Right cardiac atrium (tissue), 5 donors: ENCODE measurements at regions not wholly inside any gene's neighbourhood (a gene's known extent, or its start where the extent isn't known, plus 50 kb on each side); places are given as distances from the start of the nearest gene placed in this dataset.
A peak's percentile ranks its signal among the peaks of the same experiment; 100 is the strongest.

Experiments used
- ATAC-seq, 2 donors: fragments of 200-7000 bp; cut with Tn5 transposase; one replicate each; pipeline versions ENCODE4 v1.8.0 to v1.9.1; 2020; ENCODE audit warnings: moderate library complexity in 2 of 2, mild to moderate bottlenecking in 1 of 2
- DNase-seq, 3 donors: peaks; one replicate each; pipeline ENCODE4 v3.0.0-alpha.2; 2020
- H3K27ac ChIP-seq: one replicate; pipeline ENCODE4 v1.5.1; 2013; ENCODE audit warnings: mild to moderate bottlenecking, low read length, control low read depth, moderate library complexity
- H3K27me3 ChIP-seq: one replicate; pipeline ENCODE4 v1.6.1; 2013; ENCODE audit not compliant: control insufficient read depth, insufficient read depth
- H3K4me1 ChIP-seq: one replicate; pipeline ENCODE4 v1.6.1; 2013; ENCODE audit warnings: low read length; ENCODE audit not compliant: control insufficient read depth, insufficient read depth
- H3K4me3 ChIP-seq: one replicate; pipeline ENCODE4 v1.5.1; 2013; ENCODE audit warnings: low read length, control low read depth
- H3K9me3 ChIP-seq: one replicate; pipeline ENCODE4 v1.6.1; 2013; ENCODE audit warnings: low read length; ENCODE audit not compliant: control insufficient read depth
- WGBS: extraction: QIAGEN DNeasy Blood & Tissue Kit; methylation state at CpG from one replicate; pipeline ENCODE4 v1.1.7; 2013; 5-methylcytosine and 5-hydroxymethylcytosine counted together
- intact Hi-C, 4 donors: fragments of 100-400 bp; cut with DNase I; formaldehyde crosslinking; loops; one replicate each; pipeline versions ENCODE4 v1.11.0 to v1.14.0; 2022 to 2023
- donor health status: healthy with polysubstance abuse.
- donor health status: DM: no; HTN: yes; CAD: no.
- donor health status: DM: no; HTN: no; CAD: no.
- donor health status: DM: no; HTN: yes; CAD: no; lungs with severe emphysema.
- donor health status: DM: yes; HTN: yes; CAD: no.

GRCh38 chr22:48643066-48643731 is 1184.5 kb downstream of the BRD1 start:
- H3K27me3 ChIP-seq = no peaks in the 10 kb centered on the region
- peak in 2 of 3 donors; percentile 20 to 33 for DNase-seq
- intact Hi-C loops = no loop called here
- no peaks in the 10 kb centered on the region for H3K9me3 ChIP-seq
- ATAC-seq = no peak
- no peak overlapping the region for H3K27ac ChIP-seq
- WGBS = 92% methylated on average over 23 of the region's 23 CpGs
- H3K4me3 ChIP-seq = no peak overlapping the region
- no peaks in the 10 kb centered on the region for H3K4me1 ChIP-seq

GRCh38 chr22:48642550-48642949 is 1185.1 kb downstream of the BRD1 start:
- DNase-seq (peak in 2 of 3 donors; percentile 23 to 25), ATAC-seq (no peak)
- H3K4me1 ChIP-seq = no peaks in the 10 kb centered on the region
- no peak overlapping the region for H3K4me3 ChIP-seq
- no peaks in the 10 kb centered on the region for H3K27me3 ChIP-seq
- intact Hi-C loops = no loop called here
- no peaks in the 10 kb centered on the region for H3K9me3 ChIP-seq
- no peak overlapping the region for H3K27ac ChIP-seq
- 85% methylated on average over 6 of the region's 6 CpGs for whole genome bisulfite sequencing

GRCh38 chr22:48641906-48642475 is 1185.7 kb downstream of the BRD1 start:
- no peak overlapping the region for H3K27ac ChIP-seq
- WGBS = 82% methylated on average over 14 of the region's 14 CpGs
- H3K27me3 ChIP-seq = no peaks in the 10 kb centered on the region
- H3K4me1 ChIP-seq = no peaks in the 10 kb centered on the region
- no peak overlapping the region for H3K4me3 ChIP-seq
- ATAC-seq (no peak), DNase-seq (peak in 2 of 3 donors; percentile 24 to 43)
- intact Hi-C loops = no loop called here
- H3K9me3 ChIP-seq = no peaks in the 10 kb centered on the region

- H3K4me1 ChIP-seq = no peaks in the 10 kb centered on the region
- DNase-seq = peak in 2 of 3 donors; percentile 37 to 45
- WGBS = 61% methylated on average over 33 of the region's 33 CpGs
- intact Hi-C loops = no loop called here
- no peak overlapping the region for H3K4me3 ChIP-seq
- no peaks in the 10 kb centered on the region for H3K27me3 ChIP-seq
- H3K9me3 ChIP-seq = no peaks in the 10 kb centered on the region
- ATAC-seq = no peak
- no peak overlapping the region for H3K27ac ChIP-seq
Measured at GRCh38 chr22:48640890-48641841, 1186.5 kb downstream of the BRD1 start.

- H3K27ac ChIP-seq = no peak overlapping the region
- WGBS = 78% methylated on average over 26 of the region's 26 CpGs
- peak in 2 of 3 donors; percentile 24 to 49 for DNase-seq
Measured at GRCh38 chr22:48639896-48640748, 1187.6 kb downstream of the BRD1 start.

GRCh38 chr22:48639021-48639795 is 1188.5 kb downstream of the BRD1 start:
- DNase-seq (peak in 2 of 3 donors; percentile 32 to 33), ATAC-seq (no peak)
- no peaks in the 10 kb centered on the region for H3K9me3 ChIP-seq
- intact Hi-C loops = no loop called here
- no peak overlapping the region for H3K27ac ChIP-seq
- no peak overlapping the region for H3K4me3 ChIP-seq
- H3K4me1 ChIP-seq = no peaks in the 10 kb centered on the region
- WGBS = 84% methylated on average over 19 of the region's 19 CpGs
- H3K27me3 ChIP-seq = no peaks in the 10 kb centered on the region

More at GRCh38 chr22:48639896-48640748, 1187.6 kb downstream of the BRD1 start:
- intact Hi-C loops = no loop called here
- no peaks in the 10 kb centered on the region for H3K27me3 ChIP-seq
- no peak for ATAC-seq
- no peaks in the 10 kb centered on the region for H3K9me3 ChIP-seq
- no peaks in the 10 kb centered on the region for H3K4me1 ChIP-seq
- no peak overlapping the region for H3K4me3 ChIP-seq

GRCh38 chr22:48637231-48637630 is 1190.4 kb downstream of the BRD1 start:
- no peaks in the 10 kb centered on the region for H3K9me3 ChIP-seq
- intact Hi-C loops = no loop called here
- ATAC-seq (no peak), DNase-seq (no peak)
- H3K4me1 ChIP-seq = no peaks in the 10 kb centered on the region
- 76% methylated on average over 16 of the region's 16 CpGs for WGBS
- H3K27ac ChIP-seq = no peak overlapping the region
- H3K27me3 ChIP-seq = no peaks in the 10 kb centered on the region
- H3K4me3 ChIP-seq = no peak overlapping the region

- ATAC-seq = no peak
- no peaks in the 10 kb centered on the region for H3K9me3 ChIP-seq
- peak in 2 of 3 donors; percentile 25 to 29 for DNase-seq
- H3K27ac ChIP-seq = no peak overlapping the region
- H3K4me1 ChIP-seq = no peaks in the 10 kb centered on the region
- 88% methylated on average over 6 of the region's 6 CpGs for WGBS
- no peak overlapping the region for H3K4me3 ChIP-seq
- no peaks in the 10 kb centered on the region for H3K27me3 ChIP-seq
- intact Hi-C loops = no loop called here
Measured at GRCh38 chr22:48636746-48637145, 1190.9 kb downstream of the BRD1 start.

GRCh38 chr22:48635816-48636215 is 1191.9 kb downstream of the BRD1 start:
- Histone ChIP-seq H3K27ac (no peak overlapping the region), H3K9me3 (no peaks in the 10 kb centered on the region), H3K4me1 (no peaks in the 10 kb centered on the region), H3K27me3 (no peaks in the 10 kb centered on the region), H3K4me3 (no peak overlapping the region)
- no peak for DNase-seq
- intact Hi-C loops = no loop called here
- no peak for ATAC-seq
- 44% methylated on average over 10 of the region's 10 CpGs for WGBS

GRCh38 chr22:48635031-48635430 is 1192.6 kb downstream of the BRD1 start:
- H3K27me3 ChIP-seq = no peaks in the 10 kb centered on the region
- WGBS = 84% methylated on average over 12 of the region's 12 CpGs
- no peaks in the 10 kb centered on the region for H3K4me1 ChIP-seq
- H3K9me3 ChIP-seq = no peaks in the 10 kb centered on the region
- H3K4me3 ChIP-seq = no peak overlapping the region
- no peak overlapping the region for H3K27ac ChIP-seq
- ATAC-seq (no peak), DNase-seq (peak in 1 of 3 donors; percentile 18)
- intact Hi-C loops = no loop called here
